GM12878 (cell line): ENCODE measurements at regions not wholly inside any gene's neighbourhood (a gene's known extent, or its start where the extent isn't known, plus 50 kb on each side); places are given as distances from the start of the nearest gene placed in this dataset.

ENCODE experiments used
- ATAC-seq: fragments of 200-7000 bp; cut with Tn5 transposase; 3 replicates; pipeline ENCODE4 v1.9.1; 2020; ENCODE audit warnings: mild to moderate bottlenecking, moderate library complexity
- BruUV-seq: library from RNA; stranded (reverse); fragments of 400-500 nt; replicated peaks from 2 replicates; lab custom pipeline; 2021; lab: Mats Ljungman, UMichigan
- CTCF ChIA-PET: fragments of 300-600 bp; sonication (Branson Sonifier 250); formaldehyde crosslinking; extraction: SDS; loops from one replicate; lab custom pipeline; 2021; ENCODE audit warnings: inconsistent platforms; lab: Yijun Ruan, JAX
- POLR2A ChIA-PET: fragments of 350-600 bp; formaldehyde crosslinking; extraction: SDS; loops from one replicate; lab custom pipeline; 2021; ENCODE audit warnings: inconsistent platforms; lab: Charles Lee
- RAD21 ChIA-PET: fragments of 300-600 bp; sonication (Branson Sonifier 250); formaldehyde crosslinking; loops from one replicate; lab custom pipeline; 2023; ENCODE audit warnings: antibody characterized with exemption; ENCODE audit not compliant: unreplicated experiment; lab: Charles Lee
- SMC1A ChIA-PET: fragments of 300-600 bp; sonication (Branson Sonifier 250); formaldehyde crosslinking; loops from one replicate; lab custom pipeline; 2023; ENCODE audit not compliant: unreplicated experiment, uncharacterized antibody; lab: Charles Lee
- DNase-seq: peaks from one replicate; pipeline ENCODE4 v3.0.0-alpha.2; 2011; ENCODE audit warnings: low read depth, low spot score
- FAIRE-seq: peaks from 3 replicates; lab custom pipeline; 2011; peaks lifted over from hg19 to GRCh38; lab: Jason Lieb, UNC
- H2AFZ ChIP-seq: 2 replicates; pipeline ENCODE4 v1.6.0; 2011; ENCODE audit warnings: low read depth, low read length, control low read depth; ENCODE audit not compliant: control insufficient read depth
- H3K27ac ChIP-seq: 2 replicates; pipeline ENCODE4 v1.5.1; 2011; ENCODE audit warnings: control low read depth; ENCODE audit not compliant: control insufficient read depth, insufficient read depth
- H3K27me3 ChIP-seq, 2 experiments: replicated peaks in 1 of 2; 2 replicates each; pipeline versions ENCODE4 v1.6.0 to v1.6.1; 2011; ENCODE audit warnings: low read length in 1 of 2; ENCODE audit not compliant: control insufficient read depth in 2 of 2, insufficient read depth in 2 of 2
- H3K36me3 ChIP-seq, 2 experiments: 2 replicates each; pipeline ENCODE4 v1.5.1; 2011; ENCODE audit warnings: low read length in 1 of 2; ENCODE audit not compliant: control insufficient read depth in 2 of 2, insufficient read depth in 2 of 2
- H3K4me1 ChIP-seq: 2 replicates; pipeline ENCODE4 v1.6.1; 2011; ENCODE audit warnings: mild to moderate bottlenecking, low read length, moderate library complexity, mixed read lengths; ENCODE audit not compliant: control insufficient read depth, insufficient read depth
- H3K4me2 ChIP-seq: 2 replicates; pipeline ENCODE4 v1.6.0; 2011; ENCODE audit warnings: control low read depth; ENCODE audit not compliant: control insufficient read depth, insufficient read depth
- H3K4me3 ChIP-seq: fragments of 200-600 bp; sonication (generic); 2 replicates; pipeline ENCODE4 v1.5.1; 2016
- H3K79me2 ChIP-seq: 2 replicates; pipeline ENCODE4 v1.6.0; 2011; ENCODE audit warnings: low read length; ENCODE audit not compliant: control insufficient read depth, insufficient read depth
- H3K9ac ChIP-seq: 2 replicates; pipeline ENCODE4 v1.8.0; 2011; ENCODE audit warnings: low read length, control low read depth, mixed read lengths; ENCODE audit not compliant: control insufficient read depth, insufficient read depth
- H3K9me3 ChIP-seq: replicated peaks from 3 replicates; pipeline ENCODE4 v1.5.1; 2011; ENCODE audit warnings: mild to moderate bottlenecking, low read length; ENCODE audit not compliant: control insufficient read depth, insufficient read depth
- H4K20me1 ChIP-seq: 2 replicates; pipeline ENCODE4 v1.6.0; 2011; ENCODE audit not compliant: control insufficient read depth, insufficient read depth
- ESRRA ChIP-seq: IDR thresholded peaks from 2 replicates; pipeline ENCODE4 v1.6.1; 2012; ENCODE audit warnings: mild to moderate bottlenecking, low read length, improper control_type of control experiment
- FOS ChIP-seq: IDR thresholded peaks from 3 replicates; pipeline ENCODE4 v1.6.1; 2011; ENCODE audit warnings: borderline replicate concordance; ENCODE audit not compliant: insufficient read length; ENCODE audit errors: extremely low read depth
- IKZF2 ChIP-seq, 2 experiments: fragments of 450-650 bp; IDR thresholded peaks; 2 replicates each; pipeline ENCODE4 v1.6.1; 2017; ENCODE audit warnings: mild to moderate bottlenecking in 2 of 2, moderate library complexity in 2 of 2
- LARP7 ChIP-seq: fragments of 450-650 bp; IDR thresholded peaks from 2 replicates; pipeline ENCODE4 v1.6.1; 2017; ENCODE audit warnings: mild to moderate bottlenecking
- NFIC ChIP-seq: IDR thresholded peaks from 2 replicates; pipeline ENCODE4 v1.6.1; 2012; ENCODE audit warnings: low read depth, mild to moderate bottlenecking, inconsistent platforms, low read length, moderate library complexity
- NFXL1 ChIP-seq: fragments of 450-650 bp; IDR thresholded peaks from 2 replicates; pipeline ENCODE4 v1.6.1; 2017; ENCODE audit warnings: antibody characterized with exemption, mild to moderate bottlenecking, borderline replicate concordance
- RB1 ChIP-seq: fragments of 450-650 bp; formaldehyde crosslinking; IDR thresholded peaks from 2 replicates; pipeline ENCODE4 v1.6.1; 2017; ENCODE audit warnings: mild to moderate bottlenecking, borderline replicate concordance
- SREBF2 ChIP-seq: IDR thresholded peaks from 2 replicates; pipeline ENCODE4 v1.6.1; 2012; ENCODE audit warnings: mild to moderate bottlenecking, low read length
- WGBS: methylation state at CpG from one replicate; pipeline ENCODE4 v1.1.6; 2016; ENCODE audit warnings: low lambda C conversion rate; ENCODE audit not compliant: insufficient replicate concordance, insufficient coverage; ENCODE audit errors: missing lambda C conversion rate; 5-methylcytosine and 5-hydroxymethylcytosine counted together
- in situ Hi-C: fragments of 300-500 bp; cut with MboI; formaldehyde crosslinking; loops from 9 replicates; pipeline ENCODE4 v1.14.3; 2018; ENCODE audit warnings: mixed read lengths
- intact Hi-C: fragments of 100-400 bp; cut with micrococcal nuclease; formaldehyde crosslinking; loops from one replicate; pipeline ENCODE4 v1.14.2; 2022; ENCODE audit not compliant: unreplicated experiment
- TF ChIP-seq, protein P1 (sequence below): IDR thresholded peaks from 2 replicates; pipeline ENCODE4 v1.6.1; 2011; ENCODE audit warnings: borderline replicate concordance, low read depth, mild to moderate bottlenecking, moderate library complexity, mixed read lengths, low read length; ENCODE audit not compliant: insufficient read depth; ENCODE audit errors: extremely low read length

DNA sequence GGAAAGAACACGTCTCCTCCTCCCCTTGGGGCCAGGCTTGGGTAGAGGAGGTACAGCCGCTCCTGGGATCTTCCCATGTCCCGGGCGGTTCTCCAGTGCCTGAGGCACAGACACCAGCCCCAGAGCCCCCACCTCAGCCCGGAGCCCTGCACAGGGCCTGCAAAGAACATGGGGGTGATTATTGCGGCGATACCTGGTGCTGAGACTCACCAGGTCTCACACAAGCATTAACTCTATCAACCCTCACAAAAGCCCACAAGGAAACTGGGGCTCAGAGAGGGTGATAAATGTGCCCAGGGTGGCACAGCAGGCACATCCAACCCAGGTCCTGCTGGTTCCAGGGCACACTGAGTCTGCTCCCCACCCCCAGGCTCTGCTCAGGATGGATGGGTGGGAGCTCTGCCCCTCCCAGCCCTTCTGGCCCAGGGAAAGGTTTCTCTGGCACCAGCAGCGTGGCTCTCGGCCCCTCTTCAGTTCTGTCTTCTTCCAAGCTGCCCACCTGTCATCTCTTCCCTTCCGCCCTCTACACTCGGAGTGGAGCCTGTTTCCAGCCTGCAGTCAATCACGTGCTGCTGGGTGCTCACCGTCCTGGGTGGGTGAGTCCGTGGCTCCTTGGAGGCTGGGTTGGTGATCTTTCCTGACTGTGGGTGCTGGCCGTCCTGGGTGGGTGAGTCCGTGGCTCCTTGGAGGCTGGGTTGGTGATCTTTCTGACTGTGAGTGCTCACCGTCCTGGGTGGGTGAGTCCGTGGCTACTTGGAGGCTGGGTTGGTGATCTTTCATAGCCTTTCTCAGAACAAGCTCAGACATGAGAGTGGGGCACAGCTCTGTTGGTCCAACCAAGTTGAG is 53.6 kb upstream of the AJAP1 start:
- Histone ChIP-seq H2AFZ (no peak overlapping the region), H3K9me3 (no peaks in the 10 kb centered on the region; the same call in 2 of the 3 replicates), H4K20me1 (no peaks in the 10 kb centered on the region), H3K79me2 (no peaks in the 10 kb centered on the region), H3K27me3 (no peaks in the 10 kb centered on the region), H3K27ac (no peak overlapping the region), H3K36me3 (no peaks in the 10 kb centered on the region), H3K4me3 (no peak overlapping the region), H3K4me2 (no peak overlapping the region), H3K9ac (no peak overlapping the region), H3K4me1 (no peaks in the 10 kb centered on the region)
- in situ Hi-C loops (no loop called here), intact Hi-C loops (no loop called here)
- WGBS: 33% methylated on average over 18 of the region's 18 CpGs
- no peak for DNase-seq
- TF ChIP-seq SREBF2 (no peak), RB1 (no peak), NFIC (no peak), LARP7 (no peak), FOS (no peak)
- TF ChIP-seq, protein P1, sequence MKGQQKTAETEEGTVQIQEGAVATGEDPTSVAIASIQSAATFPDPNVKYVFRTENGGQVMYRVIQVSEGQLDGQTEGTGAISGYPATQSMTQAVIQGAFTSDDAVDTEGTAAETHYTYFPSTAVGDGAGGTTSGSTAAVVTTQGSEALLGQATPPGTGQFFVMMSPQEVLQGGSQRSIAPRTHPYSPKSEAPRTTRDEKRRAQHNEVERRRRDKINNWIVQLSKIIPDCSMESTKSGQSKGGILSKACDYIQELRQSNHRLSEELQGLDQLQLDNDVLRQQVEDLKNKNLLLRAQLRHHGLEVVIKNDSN: no peak
- ATAC-seq: no peak
- ChIA-PET POLR2A (no interaction called here), SMC1A (no interaction called here), RAD21 (no interaction called here), CTCF (no interaction called here)
- no peak for FAIRE-seq
- no TSS peak for BruUV-seq

DNA sequence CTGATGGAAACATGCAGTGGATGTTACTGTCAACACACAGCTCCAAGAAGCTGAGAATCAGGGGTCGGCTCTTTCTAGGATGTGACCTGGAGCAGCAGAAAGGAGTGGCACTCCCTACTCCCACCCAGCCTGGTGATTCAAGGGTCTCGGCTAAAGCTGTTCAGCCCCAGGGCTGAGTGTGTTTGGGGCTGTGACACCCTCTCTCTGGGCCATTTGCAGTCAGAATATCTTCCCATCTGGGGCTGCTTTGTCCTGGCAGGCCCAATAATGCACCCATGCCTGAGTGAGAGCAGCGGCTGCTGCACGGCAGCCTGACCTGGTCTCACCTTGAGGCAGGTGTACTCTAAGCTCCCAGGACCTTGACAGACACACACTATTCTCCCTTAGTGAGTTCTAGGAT is 52.5 kb upstream of the AJAP1 start:
- intact Hi-C loops: no loop called here
- FAIRE-seq: no peak

More for the DNA sequence above, 52.5 kb upstream of the AJAP1 start:
- WGBS: 4% methylated on average over 4 of the region's 4 CpGs
- CTCF ChIA-PET: no interaction called here
- no peak for TF ChIP-seq IKZF2 (IDR thresholded peaks at IDR 0.05)
- no peak for TF ChIP-seq ESRRA
- no peak for TF ChIP-seq NFXL1
- TF ChIP-seq, all 136 proteins: peak for 0
- no TSS peak for BruUV-seq
- no peaks in the 10 kb centered on the region; the same call in 2 of the 3 replicates for H3K9me3 ChIP-seq
- H3K4me3 ChIP-seq: no peak overlapping the region
- no peaks in the 10 kb centered on the region for H4K20me1 ChIP-seq
- POLR2A ChIA-PET: no interaction called here
- H3K79me2 ChIP-seq: no peaks in the 10 kb centered on the region
- no peak overlapping the region for H2AFZ ChIP-seq
- SMC1A ChIA-PET: no interaction called here
- no peak overlapping the region for H3K4me2 ChIP-seq
- no peaks in the 10 kb centered on the region for H3K4me1 ChIP-seq
- in situ Hi-C loops: no loop called here
- DNase-seq: no peak
- H3K27me3 ChIP-seq: no peaks in the 10 kb centered on the region
- ATAC-seq: no peak
- RAD21 ChIA-PET: no interaction called here
- no peak overlapping the region for H3K9ac ChIP-seq
- H3K27ac ChIP-seq: no peak overlapping the region
- no peaks in the 10 kb centered on the region for H3K36me3 ChIP-seq
